Neural progenitor cell (in vitro differentiated cells): ENCODE measurements at regions not wholly inside any gene's neighbourhood (a gene's known extent, or its start where the extent isn't known, plus 50 kb on each side); places are given as distances from the start of the nearest gene placed in this dataset.

Experiments used
- CTCF ChIP-seq: fragments of 200-600 bp; sonication (generic); IDR thresholded peaks from 2 replicates; pipeline ENCODE4 v1.5.1; 2017; ENCODE audit warnings: antibody characterized with exemption, mild to moderate bottlenecking
- EZH2phosphoT487 ChIP-seq: fragments of 200-600 bp; sonication (generic); IDR thresholded peaks from 2 replicates; pipeline ENCODE4 v1.6.1; 2017; ENCODE audit warnings: antibody characterized with exemption

- no peak for TF ChIP-seq CTCF
- TF ChIP-seq EZH2phosphoT487 = no peak
Measured at GRCh38 chr3:177437513-177438337, 240.4 kb upstream of the TBL1XR1 start.
